Mucosa of stomach (tissue), 1 donor: ENCODE measurements at regions not wholly inside any gene's neighbourhood (a gene's known extent, or its start where the extent isn't known, plus 50 kb on each side); places are given as distances from the start of the nearest gene placed in this dataset.
"Not testable (repeated sequence)": the region's sequence is repeated elsewhere in the genome, so short reads cannot be mapped to it uniquely, and the experiment has no call there.

Source experiments
- H3K27me3 ChIP-seq: one replicate; pipeline ENCODE4 v1.7.0; 2013; ENCODE audit warnings: mild to moderate bottlenecking, low read length; ENCODE audit not compliant: control insufficient read depth, insufficient read depth
- H3K36me3 ChIP-seq: one replicate; pipeline ENCODE4 v1.7.0; 2013; ENCODE audit warnings: low read length; ENCODE audit not compliant: control insufficient read depth, insufficient read depth
- H3K4me1 ChIP-seq: one replicate; pipeline ENCODE4 v1.7.0; 2013; ENCODE audit warnings: mild to moderate bottlenecking, low read length; ENCODE audit not compliant: control insufficient read depth, insufficient read depth
- H3K4me3 ChIP-seq: one replicate; pipeline ENCODE4 v1.7.0; 2013; ENCODE audit warnings: low read length
- H3K9ac ChIP-seq: one replicate; pipeline ENCODE4 v1.7.0; 2013; ENCODE audit warnings: mild to moderate bottlenecking, low read length, moderate library complexity
- H3K9me3 ChIP-seq: one replicate; pipeline ENCODE4 v1.7.0; 2013; ENCODE audit warnings: mild to moderate bottlenecking, low read length, moderate library complexity; ENCODE audit not compliant: control insufficient read depth
- donor health status: Pancreatic carcinoma.

DNA sequence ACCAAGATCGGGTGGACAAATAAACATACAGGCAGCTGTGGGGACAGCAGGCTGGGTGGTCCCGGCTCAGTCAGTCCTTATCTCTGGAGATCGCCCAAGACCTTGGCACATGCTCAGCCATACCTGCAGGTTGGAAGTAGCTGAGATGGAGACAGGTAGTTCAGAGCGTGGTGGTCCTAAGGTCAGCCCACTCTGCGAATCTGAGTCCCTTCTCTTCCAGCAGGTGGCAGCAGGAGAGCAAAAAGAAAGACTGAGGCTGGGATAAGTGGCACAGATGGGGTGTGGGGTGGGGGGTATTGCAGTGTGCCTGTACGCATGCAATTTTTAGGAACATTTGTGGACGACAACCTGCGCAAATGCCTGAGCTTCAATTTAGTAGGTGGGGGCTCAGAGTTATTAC is 104.9 kb downstream of the TENT5C start:
- Histone ChIP-seq H3K27me3 (no peaks in the 10 kb centered on the region), H3K9me3 (no peaks in the 10 kb centered on the region), H3K4me1 (no peaks in the 10 kb centered on the region), H3K4me3 (no peak overlapping the region), H3K9ac (no peak overlapping the region), H3K36me3 (no peaks in the 10 kb centered on the region)

DNA sequence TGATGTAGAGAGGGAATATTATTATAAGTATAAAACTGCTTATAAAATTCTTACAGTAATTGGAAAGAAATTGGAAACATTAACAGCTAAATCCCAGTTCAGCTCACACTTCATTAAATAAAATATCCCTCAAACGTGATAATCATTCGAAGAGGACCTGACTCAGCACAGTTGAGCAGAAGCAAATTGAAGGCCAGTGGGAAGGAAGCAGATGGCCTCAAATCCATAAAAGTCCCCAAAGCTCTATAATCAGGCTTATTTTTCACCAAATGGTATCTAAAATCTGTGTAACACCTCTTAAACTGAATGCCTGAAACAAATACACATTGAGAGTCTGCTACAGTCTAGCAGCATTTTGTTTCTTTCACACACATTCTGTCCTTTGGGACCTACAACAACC is 106.8 kb downstream of the TENT5C start:
- H3K9me3 ChIP-seq, result no peaks in the 10 kb centered on the region

DNA sequence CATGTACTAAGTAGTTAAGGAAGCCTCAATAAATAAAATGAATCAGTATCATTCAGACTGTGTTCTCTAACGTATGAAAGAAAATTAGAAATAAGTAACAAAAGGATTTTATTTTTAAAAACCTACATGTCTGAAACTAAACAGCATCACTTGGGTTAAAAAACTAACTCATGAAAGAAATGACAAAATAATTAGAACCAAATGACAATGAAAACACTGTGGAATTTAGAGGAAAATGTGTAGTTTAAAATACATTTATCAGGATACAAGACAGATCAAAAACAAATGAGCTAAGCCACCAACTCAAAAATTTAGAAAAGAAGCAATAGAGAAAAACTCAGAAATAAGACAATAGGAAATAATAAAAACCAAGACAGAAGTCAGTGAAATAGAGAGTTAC is 108.7 kb downstream of the TENT5C start:
- H3K4me3 ChIP-seq, result no peak overlapping the region
- no peaks in the 10 kb centered on the region for H3K27me3 ChIP-seq
- H3K9me3 ChIP-seq, result no peaks in the 10 kb centered on the region
- H3K36me3 ChIP-seq, result no peaks in the 10 kb centered on the region
- H3K4me1 ChIP-seq, result no peaks in the 10 kb centered on the region
- no peak overlapping the region for H3K9ac ChIP-seq

More for the DNA sequence above, 106.8 kb downstream of the TENT5C start:
- Histone ChIP-seq H3K27me3 (no peaks in the 10 kb centered on the region), H3K36me3 (no peaks in the 10 kb centered on the region), H3K9ac (no peak overlapping the region), H3K4me1 (no peaks in the 10 kb centered on the region), H3K4me3 (no peak overlapping the region)

DNA sequence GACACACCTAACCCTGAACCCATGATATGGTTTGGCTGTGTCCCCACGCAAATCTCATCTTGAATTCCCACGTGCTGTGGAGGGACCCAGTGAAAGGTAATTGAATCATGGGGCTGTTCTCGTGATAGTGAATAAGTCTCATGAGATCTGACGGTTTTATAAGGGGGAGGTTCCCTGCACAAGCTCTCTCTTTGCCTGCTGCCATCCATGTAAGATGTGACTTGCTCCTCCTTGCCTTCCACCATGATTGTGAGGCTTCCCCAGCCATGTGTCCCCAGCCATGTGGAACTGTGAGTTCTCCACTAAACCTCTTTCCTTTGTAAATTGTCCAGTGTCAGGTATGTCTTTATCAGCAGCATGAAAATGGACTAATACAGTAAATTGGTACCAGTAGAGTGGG is 110.2 kb downstream of the TENT5C start:
- H3K4me1 ChIP-seq, H3K27me3 ChIP-seq, H3K9ac ChIP-seq, H3K9me3 ChIP-seq, H3K36me3 ChIP-seq, H3K4me3 ChIP-seq: not testable (repeated sequence)

DNA sequence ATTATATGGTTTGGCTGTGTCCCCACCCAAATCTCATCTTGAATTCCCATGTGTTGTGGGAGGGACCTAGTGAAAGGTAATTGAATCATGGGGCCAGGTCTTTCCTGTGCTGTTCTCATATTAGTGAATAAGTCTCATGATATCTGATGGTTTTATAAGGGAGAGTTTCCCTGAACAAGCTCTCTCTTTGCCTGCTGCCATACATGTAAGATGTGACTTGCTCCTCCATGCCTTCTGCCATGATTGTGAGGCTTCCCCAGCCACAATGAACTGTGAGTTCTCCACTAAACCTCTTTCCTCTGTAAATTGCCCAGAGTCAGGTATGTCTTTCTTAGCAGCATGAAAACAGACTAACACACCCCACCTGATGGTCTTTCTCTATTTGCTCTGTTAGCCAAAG is 112.1 kb downstream of the TENT5C start:
- H3K36me3 ChIP-seq, H3K4me1 ChIP-seq, H3K9me3 ChIP-seq, H3K4me3 ChIP-seq, H3K27me3 ChIP-seq, H3K9ac ChIP-seq: not testable (repeated sequence)

DNA sequence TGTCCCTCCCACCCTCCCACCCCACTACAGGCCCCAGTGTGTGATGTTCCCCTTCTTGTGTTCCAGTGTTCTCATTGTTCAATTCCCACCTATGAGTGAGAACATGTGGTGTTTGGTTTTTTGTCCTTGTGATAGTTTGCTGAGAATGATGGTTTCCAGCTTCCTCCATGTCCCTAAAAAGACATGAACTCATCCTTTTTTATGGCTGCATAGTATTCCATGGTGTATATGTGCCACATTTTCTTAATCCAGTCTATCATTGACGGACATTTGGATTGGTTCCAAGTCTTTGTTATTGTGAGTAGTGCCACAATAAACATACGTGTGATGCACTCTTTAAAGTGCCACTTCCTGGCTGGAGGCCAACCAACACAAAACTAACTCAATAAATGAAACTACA is 112.7 kb downstream of the TENT5C start:
- H3K4me3 ChIP-seq, H3K27me3 ChIP-seq, H3K36me3 ChIP-seq, H3K9me3 ChIP-seq, H3K4me1 ChIP-seq, H3K9ac ChIP-seq: not testable (repeated sequence)

DNA sequence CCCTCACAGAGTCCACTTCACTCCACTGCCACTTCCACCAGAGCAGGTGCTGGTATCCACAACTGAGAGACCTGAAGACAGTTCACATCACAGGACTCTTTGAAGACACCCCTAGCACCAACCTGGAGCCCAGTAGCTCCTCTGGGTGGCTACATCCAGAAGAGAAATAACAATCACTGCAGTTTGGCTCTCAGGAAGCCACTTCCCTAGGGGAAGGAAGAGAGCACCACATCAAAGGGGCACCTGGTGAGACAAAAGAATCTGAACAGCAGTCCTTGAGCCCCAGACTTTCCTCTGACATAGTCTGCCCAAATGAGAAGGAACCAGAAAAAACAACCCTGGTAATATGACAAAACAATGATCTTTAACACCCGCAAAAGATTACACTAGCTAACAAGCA is 113.2 kb downstream of the TENT5C start:
- Histone ChIP-seq H3K9ac (no peak overlapping the region), H3K36me3 (no peaks in the 10 kb centered on the region), H3K9me3 (no peaks in the 10 kb centered on the region), H3K27me3 (no peaks in the 10 kb centered on the region), H3K4me1 (no peaks in the 10 kb centered on the region), H3K4me3 (no peak overlapping the region)

DNA sequence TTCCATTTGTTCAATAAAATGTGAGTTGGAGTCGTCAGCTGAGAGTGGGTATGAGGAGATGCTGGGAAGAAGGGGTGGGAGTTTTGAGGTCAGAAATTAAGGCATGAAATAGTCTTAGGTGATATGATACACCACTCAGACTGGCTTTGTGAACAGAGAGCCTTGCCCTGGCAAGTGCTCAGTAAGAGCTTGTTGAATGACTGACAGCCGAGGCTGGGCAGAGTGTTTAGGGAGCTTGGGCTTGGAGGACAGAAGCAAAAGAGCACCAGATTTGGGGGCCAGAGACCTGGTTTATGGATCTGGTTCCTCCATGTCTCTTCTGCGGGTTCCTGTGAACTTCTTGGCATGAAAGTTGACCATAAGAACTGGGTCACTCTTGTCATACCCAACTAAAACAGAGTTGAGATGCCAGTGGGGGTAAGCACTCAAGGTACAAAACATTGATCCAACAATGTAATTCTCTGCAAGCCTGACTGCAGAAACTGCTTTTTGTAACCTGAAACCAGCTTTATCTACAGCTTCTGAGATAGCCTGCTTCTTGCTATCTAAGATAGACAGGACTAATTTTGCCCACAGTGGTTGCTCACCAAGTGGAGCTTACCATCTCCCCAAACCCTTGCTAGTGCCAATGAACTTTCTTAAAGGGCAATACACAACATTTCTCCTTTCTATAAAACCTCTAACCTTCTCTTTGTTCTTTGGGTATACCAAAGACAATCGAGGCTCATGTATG is 126.4 kb downstream of the TENT5C start:
- H3K36me3 ChIP-seq, result no peaks in the 10 kb centered on the region
- no peaks in the 10 kb centered on the region for H3K4me1 ChIP-seq
- H3K9me3 ChIP-seq, result no peaks in the 10 kb centered on the region
- no peak overlapping the region for H3K9ac ChIP-seq
- H3K4me3 ChIP-seq, result no peak overlapping the region
- H3K27me3 ChIP-seq, result no peaks in the 10 kb centered on the region

DNA sequence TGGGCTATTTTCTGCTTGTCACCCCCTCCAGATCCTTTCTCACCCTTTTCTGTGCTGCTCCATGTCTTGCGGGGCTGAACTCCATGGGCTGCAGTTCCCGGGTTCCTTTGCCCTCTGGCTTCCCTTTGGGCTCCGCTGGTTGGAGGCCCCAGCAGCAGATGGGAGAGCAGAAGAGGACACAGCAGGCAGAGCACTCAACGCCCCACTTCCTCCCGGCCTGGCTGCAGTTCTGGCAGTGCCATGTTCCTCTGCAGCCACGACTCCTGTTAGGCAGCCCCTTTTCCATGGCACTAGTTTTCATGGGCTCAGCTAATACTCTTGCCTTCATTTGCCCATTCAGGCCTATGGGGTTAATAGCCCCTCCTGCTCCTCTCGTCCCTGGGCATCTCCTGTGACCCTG is 127.1 kb downstream of the TENT5C start:
- no peaks in the 10 kb centered on the region for H3K27me3 ChIP-seq
- no peaks in the 10 kb centered on the region for H3K9me3 ChIP-seq
- H3K4me3 ChIP-seq, result no peak overlapping the region
- H3K36me3 ChIP-seq, result no peaks in the 10 kb centered on the region
- H3K9ac ChIP-seq, result no peak overlapping the region
- no peaks in the 10 kb centered on the region for H3K4me1 ChIP-seq

DNA sequence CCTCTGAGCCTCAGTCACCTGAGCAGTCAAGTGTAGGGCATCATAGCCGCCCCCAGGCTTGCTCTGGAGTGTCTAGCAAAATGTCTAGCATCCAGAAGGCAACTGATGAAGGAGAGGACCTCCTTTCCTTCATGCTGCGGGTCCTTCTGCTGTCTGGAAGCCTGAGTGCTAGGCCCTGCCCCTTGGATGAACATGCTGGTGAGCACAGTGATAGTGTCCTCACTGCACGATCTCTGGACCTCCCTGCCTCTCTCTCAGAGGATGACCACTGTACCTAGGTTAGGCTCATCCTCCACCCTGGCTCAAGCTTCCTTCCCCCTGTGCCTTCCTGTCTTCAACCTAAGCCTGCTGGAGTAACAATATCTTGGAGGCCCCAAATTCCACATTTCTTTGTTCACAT is 128.6 kb downstream of the TENT5C start:
- Histone ChIP-seq H3K36me3 (no peaks in the 10 kb centered on the region), H3K4me3 (no peak overlapping the region), H3K9me3 (no peaks in the 10 kb centered on the region), H3K4me1 (no peaks in the 10 kb centered on the region), H3K9ac (no peak overlapping the region), H3K27me3 (no peaks in the 10 kb centered on the region)

DNA sequence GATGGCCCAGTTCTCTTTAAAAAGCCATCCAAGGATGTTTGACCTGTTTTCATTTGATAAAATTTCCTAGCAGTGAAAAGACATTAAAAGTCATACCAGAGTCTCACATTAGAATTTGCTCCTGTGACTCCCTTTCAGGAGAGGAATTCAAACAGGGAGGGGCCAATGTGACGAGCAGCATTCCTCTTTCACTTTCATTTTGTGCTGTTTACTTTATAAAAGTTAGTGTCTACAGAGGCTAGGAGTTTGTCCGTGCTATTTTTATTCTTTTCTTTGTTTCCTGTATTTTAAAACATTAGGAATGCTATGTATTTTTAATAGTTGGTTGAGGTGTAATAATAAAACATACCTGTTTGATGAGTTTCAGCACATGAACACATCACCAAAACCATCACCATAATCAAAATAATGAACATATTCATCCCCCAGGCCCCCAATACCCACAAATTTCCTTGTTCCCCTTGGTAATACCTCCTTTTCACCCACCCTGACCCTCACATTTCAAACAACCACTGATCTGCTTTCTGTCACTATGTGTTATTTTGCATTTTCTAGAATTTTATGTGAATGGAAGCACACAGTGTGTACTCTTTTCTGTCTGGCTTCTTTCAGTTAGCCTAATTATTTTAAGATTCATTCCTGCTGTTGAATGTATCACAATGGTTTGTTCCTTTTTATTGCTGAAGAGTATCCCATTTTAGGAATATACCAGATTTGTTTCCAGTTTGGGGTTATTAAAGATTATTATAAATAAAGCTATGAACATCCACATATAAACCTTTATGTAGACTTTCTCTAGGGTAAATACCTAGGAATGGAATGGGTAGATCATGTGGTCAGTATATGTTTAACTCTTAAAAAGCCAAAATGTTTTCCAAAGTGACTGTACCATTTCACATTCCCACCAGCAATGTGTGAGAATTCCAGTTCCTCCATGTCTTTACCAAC is 129.5 kb downstream of the TENT5C start:
- Histone ChIP-seq H3K4me3 (no peak overlapping the region), H3K9ac (peak overlapping the region; percentile 8)

DNA sequence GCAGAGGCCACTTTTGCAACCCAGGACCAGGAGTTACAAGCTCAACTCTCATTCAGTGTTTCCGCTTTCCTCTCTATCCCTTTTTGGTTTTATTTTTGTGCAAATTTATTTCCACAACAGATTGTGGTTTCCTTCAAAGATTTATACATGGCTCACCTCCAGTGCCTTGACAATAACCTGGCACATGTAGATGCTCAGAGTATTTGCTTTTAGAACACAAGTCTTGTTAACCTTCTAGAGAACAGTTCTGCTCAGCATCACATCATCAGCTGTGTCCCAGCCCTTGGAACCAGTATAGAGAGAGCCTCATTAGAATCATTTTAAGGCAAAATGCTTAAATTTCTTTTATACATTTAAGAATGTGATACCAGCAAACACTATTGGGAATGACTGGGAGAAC is 133.7 kb downstream of the TENT5C start:
- Histone ChIP-seq H3K36me3 (no peaks in the 10 kb centered on the region), H3K4me1 (no peaks in the 10 kb centered on the region), H3K4me3 (no peak overlapping the region), H3K9ac (no peak overlapping the region), H3K27me3 (no peaks in the 10 kb centered on the region), H3K9me3 (no peaks in the 10 kb centered on the region)

More for the DNA sequence above, 129.5 kb downstream of the TENT5C start:
- Histone ChIP-seq H3K27me3 (no peaks in the 10 kb centered on the region), H3K4me1 (no peaks in the 10 kb centered on the region), H3K9me3 (no peaks in the 10 kb centered on the region), H3K36me3 (no peaks in the 10 kb centered on the region)
